H9 (cell line): ENCODE measurements at regions not wholly inside any gene's neighbourhood (a gene's known extent, or its start where the extent isn't known, plus 50 kb on each side); places are given as distances from the start of the nearest gene placed in this dataset.

ENCODE experiments used
- DNase-seq: peaks from one replicate; pipeline ENCODE4 v3.0.0-alpha.2; 2017
- H2AFZ ChIP-seq: one replicate; pipeline ENCODE4 v1.6.1; 2013; ENCODE audit warnings: mild to moderate bottlenecking, low read length, control low read depth, moderate library complexity
- H2AK5ac ChIP-seq: 2 replicates; pipeline ENCODE4 v1.6.1; 2013; ENCODE audit warnings: low read length, control low read depth, mixed read lengths; ENCODE audit not compliant: insufficient read length
- H2BK120ac ChIP-seq: one replicate; pipeline ENCODE4 v1.6.1; 2013; ENCODE audit warnings: low read depth, mild to moderate bottlenecking, low read length, control low read depth, inconsistent platforms; ENCODE audit not compliant: poor library complexity, severe bottlenecking
- H2BK12ac ChIP-seq: 2 replicates; pipeline ENCODE4 v1.6.1; 2013; ENCODE audit warnings: low read length, control low read depth, mixed read lengths, low read depth; ENCODE audit not compliant: insufficient read length
- H2BK15ac ChIP-seq: 2 replicates; pipeline ENCODE4 v1.6.1; 2013; ENCODE audit warnings: low read depth, low read length, control low read depth
- H2BK20ac ChIP-seq: one replicate; pipeline ENCODE4 v1.6.1; 2013; ENCODE audit warnings: low read depth, mild to moderate bottlenecking, low read length, control low read depth, inconsistent platforms; ENCODE audit not compliant: poor library complexity, severe bottlenecking
- H2BK5ac ChIP-seq: 2 replicates; pipeline ENCODE4 v1.6.1; 2013; ENCODE audit warnings: low read length, control low read depth, mixed read lengths; ENCODE audit not compliant: insufficient read length
- H3K14ac ChIP-seq: 2 replicates; pipeline ENCODE4 v1.6.1; 2013; ENCODE audit warnings: low read length, control low read depth; ENCODE audit not compliant: insufficient read depth
- H3K18ac ChIP-seq: 2 replicates; pipeline ENCODE4 v1.6.1; 2013; ENCODE audit warnings: low read depth, mild to moderate bottlenecking, mixed read lengths, low read length, control low read depth; ENCODE audit not compliant: insufficient read length
- H3K23ac ChIP-seq: 2 replicates; pipeline ENCODE4 v1.6.1; 2013; ENCODE audit warnings: low read length, control low read depth, mixed read lengths, low read depth; ENCODE audit not compliant: insufficient read length
- H3K23me2 ChIP-seq: 2 replicates; pipeline ENCODE4 v1.6.1; 2013; ENCODE audit warnings: low read depth, mild to moderate bottlenecking, mixed read lengths, low read length, control low read depth; ENCODE audit not compliant: insufficient read length, poor library complexity, severe bottlenecking
- H3K27ac ChIP-seq: 2 replicates; pipeline ENCODE4 v1.5.1; 2013; ENCODE audit warnings: low read length, control low read depth, mixed read lengths, low read depth; ENCODE audit not compliant: insufficient read length
- H3K27me3 ChIP-seq: 2 replicates; pipeline ENCODE4 v1.6.1; 2013; ENCODE audit warnings: low read length, control low read depth, inconsistent platforms; ENCODE audit not compliant: insufficient read depth
- H3K4ac ChIP-seq: 2 replicates; pipeline ENCODE4 v1.6.1; 2013; ENCODE audit warnings: low read depth, mild to moderate bottlenecking, control low read depth, inconsistent platforms, low read length, moderate library complexity
- H3K4me1 ChIP-seq: 2 replicates; pipeline ENCODE4 v1.6.1; 2013; ENCODE audit warnings: low read length, control low read depth, inconsistent platforms; ENCODE audit not compliant: insufficient read depth
- H3K4me2 ChIP-seq: 2 replicates; pipeline ENCODE4 v1.6.1; 2013; ENCODE audit warnings: low read length, control low read depth, mixed read lengths; ENCODE audit not compliant: insufficient read length, insufficient read depth
- H3K56ac ChIP-seq: 2 replicates; pipeline ENCODE4 v1.6.1; 2013; ENCODE audit warnings: low read depth, mild to moderate bottlenecking, mixed read lengths, low read length, control low read depth; ENCODE audit not compliant: insufficient read length
- H3K79me1 ChIP-seq: 2 replicates; pipeline ENCODE4 v1.6.1; 2013; ENCODE audit warnings: low read depth, mild to moderate bottlenecking, moderate library complexity, low read length, control low read depth, inconsistent platforms; ENCODE audit not compliant: insufficient read depth, poor library complexity, severe bottlenecking
- H3K79me2 ChIP-seq: 2 replicates; pipeline ENCODE4 v1.6.1; 2013; ENCODE audit warnings: low read length, control low read depth, inconsistent platforms; ENCODE audit not compliant: insufficient read depth
- H3K9ac ChIP-seq: 2 replicates; pipeline ENCODE4 v1.6.1; 2013; ENCODE audit warnings: low read length, control low read depth, mixed read lengths; ENCODE audit not compliant: insufficient read length; ENCODE audit errors: extremely low read depth
- H3K9me3 ChIP-seq: one replicate; pipeline ENCODE4 v1.6.1; 2013; ENCODE audit warnings: low read depth, low read length, inconsistent platforms; ENCODE audit not compliant: control insufficient read depth
- H3T11ph ChIP-seq: one replicate; pipeline ENCODE4 v1.6.1; 2013; ENCODE audit warnings: mild to moderate bottlenecking, low read length, control low read depth, inconsistent platforms
- H4K20me1 ChIP-seq: one replicate; pipeline ENCODE4 v1.6.1; 2013; ENCODE audit not compliant: control insufficient read depth, insufficient read length, insufficient read depth
- H4K5ac ChIP-seq: 2 replicates; pipeline ENCODE4 v1.6.1; 2013; ENCODE audit warnings: low read depth, mild to moderate bottlenecking, mixed read lengths, low read length, control low read depth; ENCODE audit not compliant: insufficient read length
- H4K8ac ChIP-seq: replicated peaks from 2 replicates; pipeline ENCODE4 v1.6.1; 2013; ENCODE audit warnings: low read length, control low read depth, mixed read lengths, low read depth; ENCODE audit not compliant: insufficient read length
- H4K91ac ChIP-seq: 2 replicates; pipeline ENCODE4 v1.6.1; 2013; ENCODE audit warnings: low read depth, mild to moderate bottlenecking, moderate library complexity, mixed read lengths, low read length, control low read depth; ENCODE audit not compliant: insufficient read length
- H3K27ac Mint-ChIP-seq, 3 experiments: 2 replicates in 2 of 3; 3 replicates in 1 of 3; pipeline ENCODE4 v1.8.0; 2020 to 2021; ENCODE audit warnings: mixed read lengths in 3 of 3, mild to moderate bottlenecking in 1 of 3, moderate library complexity in 1 of 3
- H3K27me3 Mint-ChIP-seq: 2 replicates; pipeline ENCODE4 v1.8.0; 2021; ENCODE audit warnings: low read depth, mild to moderate bottlenecking, moderate library complexity, mixed read lengths
- H3K36me3 Mint-ChIP-seq, 3 experiments: 2 replicates in 2 of 3; 3 replicates in 1 of 3; pipeline ENCODE4 v1.8.0; 2020 to 2021; ENCODE audit warnings: low read depth in 3 of 3, mixed read lengths in 3 of 3; ENCODE audit not compliant: insufficient read depth in 1 of 3
- H3K4me1 Mint-ChIP-seq, 2 experiments: 2 replicates each; pipeline ENCODE4 v1.8.0; 2020; ENCODE audit warnings: mixed read lengths in 2 of 2
- H3K4me3 Mint-ChIP-seq, 2 experiments: 2 replicates in 1 of 2; 3 replicates in 1 of 2; pipeline ENCODE4 v1.8.0; 2020 to 2021; ENCODE audit warnings: mild to moderate bottlenecking in 2 of 2, mixed read lengths in 2 of 2, moderate library complexity in 1 of 2
- H3K9me3 Mint-ChIP-seq, 2 experiments: 2 replicates in 1 of 2; 3 replicates in 1 of 2; pipeline ENCODE4 v1.8.0; 2020; ENCODE audit warnings: mild to moderate bottlenecking in 2 of 2, mixed read lengths in 2 of 2, moderate library complexity in 1 of 2
- CTCF ChIP-seq: fragments of 200-600 bp; sonication (generic); conservative IDR thresholded peaks from 3 replicates; pipeline ENCODE4 v1.8.0; 2021; ENCODE audit warnings: antibody characterized with exemption, mild to moderate bottlenecking
- WGBS: extraction: QIAGEN DNeasy Blood & Tissue Kit; methylation state at CpG from one replicate; pipeline ENCODE4 v1.1.7; 2013; ENCODE audit warnings: missing lambda C conversion rate, low lambda C conversion rate, mixed read lengths; ENCODE audit not compliant: insufficient read length; ENCODE audit errors: extremely low coverage; 5-methylcytosine and 5-hydroxymethylcytosine counted together

- Histone ChIP-seq H3K79me2 (no peaks in the 10 kb centered on the region), H2BK5ac (no peak overlapping the region), H2BK20ac (no peak overlapping the region), H2BK12ac (no peak overlapping the region), H3K14ac (no peak overlapping the region), H2BK120ac (no peak overlapping the region), H3K4me1 (no peaks in the 10 kb centered on the region), H3K23me2 (no peaks in the 10 kb centered on the region), H4K91ac (no peak overlapping the region), H2AK5ac (no peak overlapping the region), H3K79me1 (no peaks in the 10 kb centered on the region), H3K4ac (no peak overlapping the region), H4K8ac (no peak overlapping the region), H3K4me2 (no peak overlapping the region), H3K27ac (no peak overlapping the region), H3K9ac (no peak overlapping the region), H4K20me1 (no peaks in the 10 kb centered on the region), H4K5ac (no peak overlapping the region), H2AFZ (no peak overlapping the region), H3K23ac (no peak overlapping the region), H3T11ph (no peak overlapping the region), H3K56ac (no peak overlapping the region), H2BK15ac (no peak overlapping the region), H3K27me3 (no peaks in the 10 kb centered on the region), H3K18ac (no peak overlapping the region), H3K9me3 (no peaks in the 10 kb centered on the region)
- no peak for DNase-seq
- no peaks in the 10 kb centered on the region for H3K27me3 Mint-ChIP-seq
- H3K27ac Mint-ChIP-seq: no peak overlapping the region
- no peaks in the 10 kb centered on the region; a peak in 1 of 4 replicates for H3K4me1 Mint-ChIP-seq
- no peak overlapping the region for H3K4me3 Mint-ChIP-seq
- TF ChIP-seq CTCF: no peak
- H3K9me3 Mint-ChIP-seq: no peaks in the 10 kb centered on the region
- WGBS: no CpG with 5 or more reads among the region's 3 CpGs
- H3K36me3 Mint-ChIP-seq: no peaks in the 10 kb centered on the region
Measured at GRCh38 chr10:88184543-88185297, 321.3 kb downstream of the PTEN start.
